ENCODE measurements at regions not wholly inside any gene's neighbourhood (a gene's known extent, or its start where the extent isn't known, plus 50 kb on each side); places are given as distances from the start of the nearest gene placed in this dataset.

- H4K20me1 ChIP-seq (replicated peaks; ENCODE audit: control insufficient read depth, extremely low read depth, insufficient read depth, low read length) = no peaks in the 10 kb centered on the region
- no peak for FAIRE-seq
- H2AFZ ChIP-seq (ENCODE audit: low read depth, low read length) = no peak overlapping the region
- intact Hi-C loops (cut with micrococcal nuclease) = no loop called here
- H3K36me3 ChIP-seq (ENCODE audit: control insufficient read depth in 2 of 2, extremely low read depth in 1 of 2, insufficient read depth in 2 of 2, low read length in 2 of 2) = no peaks in the 10 kb centered on the region
- H3K27me3 ChIP-seq (ENCODE audit: control insufficient read depth in 2 of 2, insufficient read depth in 2 of 2, low read length in 2 of 2) = no peaks in the 10 kb centered on the region
- no peak for TF ChIP-seq POLR2AphosphoS5 (IDR thresholded peaks at IDR 0.05; ENCODE audit: insufficient read depth, low read depth, low read length)
- no peak for TF ChIP-seq EZH2 (IDR thresholded peaks at IDR 0.05; ENCODE audit: borderline replicate concordance, low read depth, low read length, severe bottlenecking)
- TF ChIP-seq JUN (IDR thresholded peaks at IDR 0.05; ENCODE audit: borderline replicate concordance, insufficient read depth, insufficient read length, low read depth) = no peak
- no peak for TF ChIP-seq MYC (IDR thresholded peaks at IDR 0.05; ENCODE audit: low read depth, low read length)
- no peak for TF ChIP-seq POLR2A (IDR thresholded peaks at IDR 0.05; ENCODE audit: low read depth, low read length)
- TF ChIP-seq FOS (IDR thresholded peaks at IDR 0.05; ENCODE audit: borderline replicate concordance, insufficient read depth, low read length) = no peak
- TF ChIP-seq GATA2 (IDR thresholded peaks at IDR 0.05; ENCODE audit: insufficient read depth, insufficient read length, low read depth, low read length) = no peak
- no peak for TF ChIP-seq MAX (IDR thresholded peaks at IDR 0.05; ENCODE audit: insufficient read depth, insufficient read length)
- TF ChIP-seq CTCF (IDR thresholded peaks at IDR 0.05; ENCODE audit: extremely low read depth in 1 of 2, insufficient read depth in 1 of 2, low read depth in 1 of 2, low read length in 2 of 2) = no peak
- BruUV-seq (replicated peaks) = no TSS peak
- H3K79me2 ChIP-seq (ENCODE audit: control insufficient read depth, insufficient read depth, low read length) = no peaks in the 10 kb centered on the region
- H3K4me3 ChIP-seq (replicated peaks in 1 of 3; ENCODE audit: insufficient read depth in 1 of 3, low read depth in 1 of 3, low read length in 3 of 3) = no peak overlapping the region
- H3K9me3 ChIP-seq (replicated peaks; ENCODE audit: control insufficient read depth, insufficient read depth, low read length) = no peaks in the 10 kb centered on the region
- no peak overlapping the region for H3K4me2 ChIP-seq (ENCODE audit: insufficient read depth, low read length)
- no peak overlapping the region for H3K9ac ChIP-seq (replicated peaks; ENCODE audit: extremely low read depth, insufficient read depth, low read length)
- no peak for DNase-seq (ENCODE audit: low read depth, low spot score)
- dilution Hi-C loops (cut with MboI; ENCODE audit: extremely low pct_ligation_motif_present, low sequenced_read_pairs) = no loop called here
- POLR2A ChIA-PET = no interaction called here
- no peaks in the 10 kb centered on the region for H3K4me1 ChIP-seq (ENCODE audit: control insufficient read depth, extremely low read depth, insufficient read depth, low read length)
- H3K27ac ChIP-seq (ENCODE audit: insufficient read depth, low read depth, low read length) = no peak overlapping the region
- CTCF ChIA-PET = no interaction called here
- no peaks in the 10 kb centered on the region for H3K9me1 ChIP-seq (replicated peaks; ENCODE audit: control insufficient read depth, extremely low read depth, insufficient read depth, low read length)
Measured at GRCh38 chr9:80070071-80070742, 498.4 kb downstream of the TLE4 start.
